ENCODE measurements at regions not wholly inside any gene's neighbourhood (a gene's known extent, or its start where the extent isn't known, plus 50 kb on each side); places are given as distances from the start of the nearest gene placed in this dataset.

DNA sequence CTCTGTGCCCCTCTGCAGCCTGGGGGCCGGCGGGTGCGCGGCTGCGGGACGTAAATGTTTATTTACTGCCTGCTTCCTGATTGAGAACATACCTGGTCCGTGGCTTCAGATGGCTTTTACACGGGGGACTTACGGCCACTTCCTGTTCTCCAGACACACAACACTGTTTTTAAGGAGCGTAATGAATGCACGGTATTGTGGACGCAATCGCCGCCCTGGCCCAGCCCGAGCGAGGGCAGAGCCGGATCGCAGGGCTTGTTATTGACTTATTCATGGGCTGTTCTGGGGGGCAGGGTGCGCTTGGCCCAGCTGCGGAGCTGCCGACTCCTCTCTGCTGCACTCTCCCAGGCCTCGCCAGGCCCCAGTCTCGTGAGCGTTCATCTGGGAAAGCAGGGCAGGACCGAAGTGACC is 52.8 kb upstream of the ACTRT2 start:
- DNase-seq (ENCODE audit: low read depth in 4 of 4, low spot score in 2 of 4), result no peak

DNA sequence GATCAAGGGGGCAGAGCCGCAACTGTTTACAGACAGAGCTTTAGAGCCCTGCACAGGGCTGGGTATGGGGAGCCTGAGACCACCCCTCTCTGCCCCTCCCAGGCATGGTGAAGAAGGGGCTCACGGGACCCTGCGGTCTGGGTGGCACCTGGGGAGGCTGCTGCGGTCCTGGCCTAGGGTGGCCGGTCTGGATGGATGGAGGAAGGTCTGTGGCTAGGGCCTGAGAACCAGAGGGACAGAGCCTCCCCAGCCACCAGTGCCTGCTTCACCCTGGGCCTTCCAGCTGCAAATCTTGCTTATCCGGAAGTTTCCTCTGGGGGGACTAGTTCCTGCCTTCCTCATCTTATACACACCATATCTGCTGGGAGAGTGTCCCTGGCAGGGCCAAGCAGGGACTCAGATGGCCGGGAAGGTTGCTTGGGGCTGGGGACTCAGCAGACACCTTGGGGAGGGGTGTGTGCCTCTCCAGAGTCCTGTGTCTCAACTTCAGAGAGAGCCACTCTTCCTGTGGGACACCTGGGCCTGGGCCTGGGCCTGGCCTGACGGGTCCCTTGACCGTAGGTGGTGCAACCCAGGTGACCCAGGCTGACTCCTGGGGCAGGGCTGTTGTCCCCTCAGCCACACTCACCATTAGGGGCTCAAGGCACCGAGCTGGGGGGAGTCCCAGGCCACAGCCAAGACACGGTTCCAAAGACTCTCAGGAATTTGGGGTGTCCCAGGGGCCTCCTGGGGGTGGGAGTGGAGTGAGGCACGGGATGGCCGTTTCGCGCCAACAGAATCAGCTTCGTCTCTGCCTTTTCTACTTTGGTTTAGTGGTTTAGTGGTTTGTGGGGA is 52.0 kb upstream of the ACTRT2 start:
- DNase-seq (ENCODE audit: low read depth in 4 of 4, low spot score in 2 of 4), result no peak

DNA sequence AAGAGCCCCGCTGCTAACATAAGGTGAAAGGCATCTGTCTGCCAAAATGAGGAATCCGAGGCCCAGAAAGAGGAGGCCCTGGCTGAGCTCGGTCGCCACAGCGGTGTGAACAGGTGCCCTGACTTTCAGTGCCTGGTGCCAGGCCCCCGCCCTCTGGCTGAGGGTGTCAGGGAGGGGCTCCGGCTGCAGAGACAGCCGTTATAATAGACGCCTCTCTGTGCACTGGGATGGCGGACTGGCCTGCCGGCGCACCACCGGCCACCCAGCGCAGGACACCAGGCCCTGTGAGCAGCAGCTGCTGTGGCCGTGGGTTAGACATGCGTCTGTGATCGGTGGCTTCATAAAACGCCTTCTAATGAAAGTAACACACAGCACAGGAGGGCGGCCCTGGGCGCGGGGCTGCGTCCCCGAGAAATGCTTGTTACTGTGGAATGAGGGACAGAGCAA is 51.4 kb upstream of the ACTRT2 start:
- DNase-seq (ENCODE audit: low read depth in 4 of 4, low spot score in 2 of 4), result no peak

DNA sequence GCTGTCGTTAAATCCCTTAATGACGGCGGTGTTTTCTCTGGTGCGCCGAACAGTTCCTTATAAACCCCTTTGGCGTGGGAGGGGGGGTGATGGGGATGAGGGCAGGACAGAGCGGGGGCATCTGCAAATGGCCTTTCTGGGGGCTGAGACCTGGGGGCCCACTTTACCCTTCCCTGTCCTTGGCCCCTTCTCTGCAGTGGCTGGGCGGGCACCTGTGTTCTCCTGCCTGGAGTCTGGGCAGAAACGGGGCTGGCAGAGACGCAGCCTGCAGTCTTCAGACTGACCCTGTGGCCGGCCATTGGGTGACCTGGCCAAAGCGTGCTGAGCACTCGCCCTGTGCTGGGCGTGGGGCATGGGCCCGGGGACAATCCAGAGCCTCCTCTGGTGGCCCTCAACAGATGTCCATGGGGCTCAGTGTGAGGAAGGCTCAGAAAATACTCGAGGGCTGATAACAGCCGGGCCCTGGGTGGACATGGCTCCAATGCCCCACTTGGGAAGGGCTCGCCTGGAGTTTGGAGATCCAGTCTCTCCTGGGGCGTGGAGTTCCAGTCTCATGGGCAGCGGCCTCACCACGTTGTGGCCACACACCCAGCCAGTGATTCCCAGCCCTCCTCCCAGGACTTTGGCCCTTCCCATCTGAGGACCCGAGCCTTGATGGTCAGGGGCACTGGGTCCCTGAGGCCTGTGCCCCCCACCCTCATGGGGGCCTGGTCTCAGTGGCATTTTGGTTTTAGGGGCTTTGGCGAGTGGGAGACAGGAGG is 50.8 kb upstream of the ACTRT2 start:
- no peak for DNase-seq (ENCODE audit: low read depth in 4 of 4, low spot score in 2 of 4)

GRCh38 chr1:2971101-2971501 is 50.2 kb upstream of the ACTRT2 start:
- no peak for DNase-seq (ENCODE audit: low read depth in 4 of 4, low spot score in 2 of 4)

Data from left renal cortex interstitium (tissue), 4 donors.